Type B pancreatic cell (in vitro differentiated cells): ENCODE measurements at regions not wholly inside any gene's neighbourhood (a gene's known extent, or its start where the extent isn't known, plus 50 kb on each side); places are given as distances from the start of the nearest gene placed in this dataset.

Experiments used
- DNase-seq: peaks from one replicate; pipeline ENCODE4 v3.0.0; 2021; ENCODE audit warnings: mixed read lengths; ENCODE audit not compliant: unreplicated experiment; ENCODE audit errors: extremely low spot score
- H3K27ac Mint-ChIP-seq: 2 replicates; pipeline ENCODE4 v1.8.0; 2021; ENCODE audit warnings: mild to moderate bottlenecking, mixed read lengths
- H3K27me3 Mint-ChIP-seq: 2 replicates; pipeline ENCODE4 v1.8.0; 2021; ENCODE audit warnings: mixed read lengths
- H3K36me3 Mint-ChIP-seq: 2 replicates; pipeline ENCODE4 v1.8.0; 2021; ENCODE audit warnings: mixed read lengths
- H3K4me1 Mint-ChIP-seq: one replicate; pipeline ENCODE4 v1.8.0; 2021; ENCODE audit warnings: mixed read lengths; ENCODE audit not compliant: unreplicated experiment
- H3K4me3 Mint-ChIP-seq: 2 replicates; pipeline ENCODE4 v1.8.0; 2021; ENCODE audit warnings: mild to moderate bottlenecking, mixed read lengths
- H3K9me3 Mint-ChIP-seq: 2 replicates; pipeline ENCODE4 v1.8.0; 2021; ENCODE audit warnings: mixed read lengths
- TF ChIP-seq, protein P1 (sequence below): fragments of 200-600 bp; sonication (generic); conservative IDR thresholded peaks from 2 replicates; pipeline ENCODE4 v1.5.0; 2021; ENCODE audit warnings: antibody characterized with exemption, mild to moderate bottlenecking

DNA sequence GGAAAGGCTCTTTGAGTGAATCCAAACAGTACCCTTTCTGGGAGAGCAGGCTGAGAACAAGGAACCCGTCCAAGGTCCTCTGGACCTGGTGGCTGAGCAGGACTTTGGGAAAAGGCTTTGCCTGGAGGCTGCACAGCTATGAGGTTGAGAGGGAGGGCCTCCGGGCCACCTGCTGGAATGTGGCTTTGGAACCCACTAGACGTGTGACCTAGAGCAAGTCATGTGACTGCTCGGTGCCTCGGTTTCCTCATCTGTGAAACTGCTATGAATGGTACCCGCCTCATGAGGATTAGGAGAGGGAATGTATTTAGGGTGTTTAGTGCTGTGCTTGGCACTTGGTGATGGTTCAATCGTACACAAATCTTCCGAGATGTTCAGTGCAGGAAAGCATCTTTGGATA is 50.4 kb downstream of the HAPSTR1 start:
- H3K36me3 Mint-ChIP-seq: no peaks in the 10 kb centered on the region
- DNase-seq: no peak
- H3K27me3 Mint-ChIP-seq: peaks cover 20% of the 10 kb centered on the region
- peaks cover 4% of the 10 kb centered on the region for H3K9me3 Mint-ChIP-seq
- TF ChIP-seq, protein P1, sequence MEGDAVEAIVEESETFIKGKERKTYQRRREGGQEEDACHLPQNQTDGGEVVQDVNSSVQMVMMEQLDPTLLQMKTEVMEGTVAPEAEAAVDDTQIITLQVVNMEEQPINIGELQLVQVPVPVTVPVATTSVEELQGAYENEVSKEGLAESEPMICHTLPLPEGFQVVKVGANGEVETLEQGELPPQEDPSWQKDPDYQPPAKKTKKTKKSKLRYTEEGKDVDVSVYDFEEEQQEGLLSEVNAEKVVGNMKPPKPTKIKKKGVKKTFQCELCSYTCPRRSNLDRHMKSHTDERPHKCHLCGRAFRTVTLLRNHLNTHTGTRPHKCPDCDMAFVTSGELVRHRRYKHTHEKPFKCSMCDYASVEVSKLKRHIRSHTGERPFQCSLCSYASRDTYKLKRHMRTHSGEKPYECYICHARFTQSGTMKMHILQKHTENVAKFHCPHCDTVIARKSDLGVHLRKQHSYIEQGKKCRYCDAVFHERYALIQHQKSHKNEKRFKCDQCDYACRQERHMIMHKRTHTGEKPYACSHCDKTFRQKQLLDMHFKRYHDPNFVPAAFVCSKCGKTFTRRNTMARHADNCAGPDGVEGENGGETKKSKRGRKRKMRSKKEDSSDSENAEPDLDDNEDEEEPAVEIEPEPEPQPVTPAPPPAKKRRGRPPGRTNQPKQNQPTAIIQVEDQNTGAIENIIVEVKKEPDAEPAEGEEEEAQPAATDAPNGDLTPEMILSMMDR: no peak
- H3K4me3 Mint-ChIP-seq: no peak overlapping the region
- H3K4me1 Mint-ChIP-seq: peaks cover 10% of the 10 kb centered on the region
- H3K27ac Mint-ChIP-seq: no peak overlapping the region

DNA sequence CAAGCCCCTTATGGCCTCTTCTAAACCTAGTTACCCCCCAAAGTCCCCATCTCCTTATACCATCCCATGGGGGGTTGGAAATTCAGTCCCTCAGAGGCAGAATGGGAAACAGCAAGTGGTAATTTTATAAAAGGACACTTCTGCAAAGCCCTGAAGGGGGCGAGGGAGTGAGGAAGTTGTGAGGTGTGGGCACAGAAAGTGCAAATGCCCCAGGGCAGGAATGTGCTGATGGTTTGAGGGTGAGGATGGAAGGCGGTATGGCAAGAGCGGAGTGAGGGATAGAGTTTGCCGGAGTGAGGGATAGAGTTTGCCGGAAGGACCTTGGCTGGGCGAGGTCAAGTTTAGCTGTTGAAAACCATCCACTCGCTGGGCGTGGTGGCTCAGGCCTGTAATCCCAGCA is 52.7 kb downstream of the HAPSTR1 start:
- H3K4me1 Mint-ChIP-seq: peaks cover 6% of the 10 kb centered on the region

GRCh38 chr16:9148374-9149015 is 57.1 kb downstream of the HAPSTR1 start:
- no peak for DNase-seq
- Mint-ChIP-seq H3K4me3 (no peak overlapping the region), H3K27me3 (peaks cover 9% of the 10 kb centered on the region), H3K9me3 (no peaks in the 10 kb centered on the region), H3K36me3 (peaks cover 6% of the 10 kb centered on the region), H3K4me1 (no peaks in the 10 kb centered on the region), H3K27ac (no peak overlapping the region)
- TF ChIP-seq, protein P1: no peak

More for the DNA sequence above, 52.7 kb downstream of the HAPSTR1 start:
- DNase-seq: no peak
- Mint-ChIP-seq H3K27ac (no peak overlapping the region), H3K27me3 (peaks cover 10% of the 10 kb centered on the region), H3K4me3 (no peak overlapping the region), H3K36me3 (no peaks in the 10 kb centered on the region), H3K9me3 (peaks cover 4% of the 10 kb centered on the region)
- TF ChIP-seq, protein P1: no peak

- DNase-seq: no peak
- Mint-ChIP-seq H3K27ac (no peak overlapping the region), H3K36me3 (peaks cover 6% of the 10 kb centered on the region), H3K4me3 (no peak overlapping the region), H3K27me3 (peaks cover 7% of the 10 kb centered on the region), H3K9me3 (no peaks in the 10 kb centered on the region), H3K4me1 (no peaks in the 10 kb centered on the region)
- TF ChIP-seq, protein P1: no peak
These were observed 59.6 kb downstream of the HAPSTR1 start for GRCh38 chr16:9151074-9151473.

DNA sequence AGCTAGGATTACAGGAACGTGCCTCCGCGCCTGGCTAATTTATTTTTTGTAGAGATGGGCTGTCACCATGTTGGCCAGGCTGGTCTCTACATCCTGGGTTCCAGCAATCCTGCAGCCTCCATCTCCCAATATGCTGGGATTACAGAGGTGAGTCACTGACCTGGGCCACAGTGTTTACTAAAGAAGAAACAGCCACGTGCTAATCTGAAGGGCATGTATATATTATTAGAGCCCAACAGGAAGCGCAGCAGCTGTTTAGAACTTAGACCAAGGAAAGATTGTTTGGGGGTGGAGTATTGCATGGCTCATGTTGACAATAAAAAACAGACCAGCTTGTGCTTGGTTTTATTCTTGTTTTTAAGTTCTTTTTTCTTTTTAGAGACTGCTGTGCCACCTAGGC is 60.2 kb downstream of the HAPSTR1 start:
- H3K9me3 Mint-ChIP-seq: no peaks in the 10 kb centered on the region
- no peak overlapping the region for H3K4me3 Mint-ChIP-seq
- H3K27ac Mint-ChIP-seq: no peak overlapping the region
- no peaks in the 10 kb centered on the region for H3K4me1 Mint-ChIP-seq
- peaks cover 6% of the 10 kb centered on the region for H3K36me3 Mint-ChIP-seq
- TF ChIP-seq, protein P1: no peak
- peaks cover 7% of the 10 kb centered on the region for H3K27me3 Mint-ChIP-seq
- DNase-seq: no peak
